Fibroblast of skin of back (primary cell): ENCODE measurements at regions not wholly inside any gene's neighbourhood (a gene's known extent, or its start where the extent isn't known, plus 50 kb on each side); places are given as distances from the start of the nearest gene placed in this dataset.
"Not testable (repeated sequence)": the region's sequence is repeated elsewhere in the genome, so short reads cannot be mapped to it uniquely, and the experiment has no call there.

ENCODE experiments used
- DNase-seq: peaks from one replicate; pipeline ENCODE4 v3.0.0-alpha.2; 2013

DNA sequence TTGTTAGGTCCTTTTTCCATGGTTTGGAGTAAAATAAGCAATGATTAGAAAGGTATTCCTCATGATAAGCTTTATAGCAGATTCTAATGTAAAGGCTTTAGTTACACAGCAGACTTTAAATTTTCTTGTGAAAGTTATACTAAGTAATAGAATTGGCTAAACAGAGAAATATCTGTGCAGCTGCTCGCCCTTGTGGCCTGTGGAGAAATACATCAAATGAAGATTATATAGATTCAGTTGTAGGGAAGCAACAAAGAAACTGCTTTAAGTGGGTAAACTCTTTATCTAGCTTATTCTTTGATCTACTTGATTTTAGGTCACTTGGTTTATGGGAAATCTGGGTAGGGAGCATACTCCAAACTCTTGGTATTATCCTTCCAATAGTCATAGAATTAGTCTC is 1269.7 kb upstream of the SPRY2 start:
- no peak for DNase-seq

GRCh38 chr13:81609335-81609734 is 1268.4 kb upstream of the SPRY2 start:
- DNase-seq: no peak

- no peak for DNase-seq
Observed at GRCh38 chr13:81606074-81606473, 1265.1 kb upstream of the SPRY2 start.

GRCh38 chr13:81602241-81602640 is 1261.3 kb upstream of the SPRY2 start:
- no peak for DNase-seq

DNA sequence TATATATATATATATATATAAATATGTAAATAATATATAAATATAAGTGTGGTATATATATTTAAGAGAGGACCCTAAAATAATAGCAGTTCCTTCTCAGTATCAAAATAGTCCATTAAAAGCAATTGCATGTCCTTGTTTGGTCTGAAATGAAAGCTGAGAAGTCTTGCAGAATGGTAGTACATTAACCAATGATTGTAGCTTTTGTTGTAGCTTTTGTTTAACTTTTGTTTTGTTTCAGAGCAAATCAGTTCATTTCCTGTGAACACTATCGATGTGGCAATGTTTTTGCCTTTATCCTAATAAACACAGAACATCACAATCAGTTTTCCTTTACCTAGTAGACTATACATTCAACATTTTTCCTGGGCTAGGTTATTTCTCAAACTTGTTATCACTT is 1256.2 kb upstream of the SPRY2 start:
- no peak for DNase-seq

DNA sequence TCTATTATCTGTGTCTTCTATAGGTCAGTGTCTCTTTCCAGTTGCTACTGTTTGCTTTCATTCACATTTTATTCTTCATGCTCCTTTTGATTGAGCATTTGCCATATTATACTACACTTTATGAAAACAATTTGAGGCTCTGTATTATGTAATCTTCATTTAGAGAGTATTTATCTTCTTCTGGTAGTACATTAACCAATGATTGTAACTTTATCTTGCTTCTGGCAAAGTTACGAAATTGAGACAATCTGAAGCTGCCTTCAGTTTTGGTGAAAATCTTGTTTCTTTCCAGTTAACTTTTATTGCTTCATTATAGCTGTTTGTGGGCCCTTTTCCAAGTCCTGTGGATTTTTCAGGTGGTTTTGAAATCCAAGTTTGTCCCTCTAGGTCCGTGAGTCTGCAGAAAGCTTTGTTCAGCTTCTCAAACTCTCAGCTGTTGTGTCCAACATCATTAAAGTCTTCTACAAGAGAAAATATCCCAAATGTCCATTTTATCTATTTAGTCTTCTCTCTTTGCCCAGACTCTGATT is 1255.4 kb upstream of the SPRY2 start:
- no peak for DNase-seq

GRCh38 chr13:81591528-81592220 is 1250.7 kb upstream of the SPRY2 start:
- no peak for DNase-seq

GRCh38 chr13:81582381-81582780 is 1241.5 kb upstream of the SPRY2 start:
- DNase-seq: no peak

DNA sequence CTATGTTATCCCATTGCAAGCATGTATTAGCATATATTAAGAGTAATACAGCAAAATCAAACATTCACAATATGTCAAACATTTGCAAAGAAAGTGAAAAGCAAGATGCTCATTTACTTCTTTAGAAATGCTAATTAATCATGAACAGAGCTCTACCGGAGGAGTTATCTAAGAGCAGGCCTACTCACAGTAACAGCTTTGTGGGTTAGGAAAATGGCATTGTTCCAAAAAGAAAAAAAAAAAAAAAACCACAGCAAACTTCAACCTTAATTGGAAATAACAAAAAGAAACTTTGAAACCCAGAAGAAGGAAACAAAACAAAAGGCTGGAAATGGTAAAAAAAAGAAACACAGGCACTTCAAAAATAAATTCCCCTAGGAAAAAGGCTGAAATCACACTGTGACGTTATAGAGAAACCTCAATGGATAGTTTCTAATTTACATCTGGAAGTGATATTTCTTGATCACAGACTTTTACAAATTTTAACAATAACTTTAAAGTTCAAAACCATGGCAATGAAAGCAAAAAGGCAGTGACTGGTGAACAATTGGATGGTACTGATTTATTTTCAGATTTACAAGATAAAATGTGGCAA is 1236.8 kb upstream of the SPRY2 start:
- peak; percentile 1 for DNase-seq

DNA sequence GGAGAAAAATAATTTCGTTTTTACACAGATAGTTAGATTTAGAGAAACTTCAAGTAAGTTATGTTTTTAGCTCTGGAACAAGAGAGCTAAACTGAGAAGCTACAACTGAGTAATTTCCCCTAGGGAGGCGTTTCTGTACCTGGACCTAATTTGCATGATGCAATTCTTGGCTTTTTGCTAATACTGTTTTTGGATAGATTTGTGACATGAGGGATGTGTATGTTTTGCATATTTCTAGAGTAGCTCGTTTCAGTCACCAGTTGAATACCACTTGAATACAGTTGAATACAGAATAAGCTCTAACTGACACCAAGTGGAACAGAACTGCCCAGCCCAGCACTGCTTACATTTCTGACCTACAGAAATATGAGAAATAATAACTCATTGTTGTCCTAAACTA is 1227.9 kb upstream of the SPRY2 start:
- DNase-seq: no peak

GRCh38 chr13:81565849-81566248 is 1224.9 kb upstream of the SPRY2 start:
- no peak for DNase-seq

GRCh38 chr13:81563091-81563490 is 1222.2 kb upstream of the SPRY2 start:
- no peak for DNase-seq

DNA sequence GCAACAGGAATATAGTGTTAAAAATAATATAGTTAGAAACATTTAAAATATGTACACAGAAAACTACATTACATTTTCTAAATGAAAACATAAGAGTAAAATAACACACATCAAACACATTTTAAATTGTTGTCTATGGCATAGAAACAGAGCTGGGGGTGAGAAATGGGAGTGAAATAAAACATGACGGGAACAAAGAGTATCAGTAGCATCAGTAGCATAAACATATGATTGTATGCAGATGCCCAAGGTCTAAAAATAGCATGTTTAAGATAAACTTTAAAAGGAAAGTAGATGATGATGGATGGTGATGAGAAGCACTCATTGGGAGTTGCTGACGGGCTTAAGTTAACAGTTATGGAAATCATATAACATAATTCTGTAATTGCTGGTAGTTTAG is 1221.7 kb upstream of the SPRY2 start:
- DNase-seq: no peak

- no peak for DNase-seq
Observed at GRCh38 chr13:81551036-81551435, 1210.1 kb upstream of the SPRY2 start.

- DNase-seq: not testable (repeated sequence)
Observed at GRCh38 chr13:81546294-81546693, 1205.4 kb upstream of the SPRY2 start.

- no peak for DNase-seq
Observed at GRCh38 chr13:81540777-81541176, 1199.9 kb upstream of the SPRY2 start.

GRCh38 chr13:81539643-81540150 is 1198.8 kb upstream of the SPRY2 start:
- no peak for DNase-seq

GRCh38 chr13:81498969-81499368 is 1158.0 kb upstream of the SPRY2 start:
- DNase-seq: no peak

DNA sequence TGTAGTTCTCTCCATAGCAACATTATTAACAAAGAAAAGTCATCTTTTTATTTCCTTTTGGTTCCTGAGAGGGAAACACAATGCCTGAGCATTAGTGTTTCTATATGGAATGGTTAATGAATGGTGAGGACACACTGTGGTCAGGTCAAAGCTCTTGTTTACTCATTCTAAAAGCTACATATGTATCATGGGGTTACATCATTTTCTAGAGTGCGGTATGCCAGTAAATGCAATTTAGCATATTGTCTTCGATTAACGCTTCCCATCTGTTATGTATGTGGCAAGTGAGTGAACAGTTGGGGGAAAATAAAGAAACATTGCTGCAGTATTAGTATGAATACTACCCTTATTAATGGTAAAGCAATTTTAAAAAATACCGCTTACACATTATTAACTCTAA is 1152.2 kb upstream of the SPRY2 start:
- DNase-seq: no peak

GRCh38 chr13:81492449-81492848 is 1151.5 kb upstream of the SPRY2 start:
- no peak for DNase-seq

GRCh38 chr13:81488021-81488420 is 1147.1 kb upstream of the SPRY2 start:
- no peak for DNase-seq

- DNase-seq: peak; percentile 2
Observed at GRCh38 chr13:81487151-81487550, 1146.2 kb upstream of the SPRY2 start.

DNA sequence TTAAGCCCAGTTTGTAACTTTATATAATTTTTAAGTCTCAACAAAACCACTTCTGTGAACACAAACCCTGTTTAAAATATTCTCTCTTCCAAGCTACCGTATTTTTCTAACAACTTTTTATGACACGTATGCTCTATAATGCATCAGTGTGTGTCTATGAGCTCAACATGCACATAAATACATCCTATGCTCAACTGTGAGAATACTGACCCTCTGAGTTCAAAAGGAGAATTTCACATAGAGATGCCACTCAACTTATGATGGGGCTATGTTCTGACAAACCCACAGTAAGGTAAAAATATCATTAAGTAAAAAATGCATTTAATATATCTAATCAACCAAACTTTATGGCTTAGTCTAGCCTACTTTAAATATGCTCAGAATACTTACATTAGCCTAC is 1139.7 kb upstream of the SPRY2 start:
- no peak for DNase-seq

GRCh38 chr13:81473366-81473899 is 1132.5 kb upstream of the SPRY2 start:
- no peak for DNase-seq
